ENCODE measurements at regions not wholly inside any gene's neighbourhood (a gene's known extent, or its start where the extent isn't known, plus 50 kb on each side); places are given as distances from the start of the nearest gene placed in this dataset.

GRCh38 chr18:29661924-29662323 is 1380.6 kb downstream of the DSC3 start:
- H3K27ac ChIP-seq: no peak overlapping the region
- TF ChIP-seq GATA3 (IDR thresholded peaks at IDR 0.05; ENCODE audit: borderline replicate concordance) (no peak), KDM1A (IDR thresholded peaks at IDR 0.05; ENCODE audit: low read depth) (no peak)
- CTCF ChIA-PET: no interaction called here
- no peak overlapping the region for H3K4me2 ChIP-seq
- DNase-seq (ENCODE audit: low read depth in 1 of 2, low spot score in 1 of 2): no peak
- no peaks in the 10 kb centered on the region for H3K9me3 ChIP-seq
- no peak overlapping the region for H3K4me3 ChIP-seq
- WGBS (ENCODE audit: missing lambda C conversion rate): 7% methylated on average over 3 of the region's 3 CpGs
- POLR2A ChIA-PET: no interaction called here
- H3K4me1 ChIP-seq: no peaks in the 10 kb centered on the region
- ATAC-seq: no peak
- FAIRE-seq: no peak

- no peak for TF ChIP-seq POLR2AphosphoS2 (conservative IDR thresholded peaks at IDR 0.05; ENCODE audit: low read length)
- CTCF ChIA-PET: no interaction called here
- H3K27ac ChIP-seq: no peak overlapping the region
- 16% methylated on average over 1 of the region's 1 CpG for WGBS (ENCODE audit: missing lambda C conversion rate)
- no peaks in the 10 kb centered on the region for H3K9me3 ChIP-seq
- POLR2A ChIA-PET: no interaction called here
- no peak overlapping the region for H3K4me3 ChIP-seq
- H3K4me2 ChIP-seq: no peak overlapping the region
- DNase-seq (ENCODE audit: low read depth in 1 of 2, low spot score in 1 of 2) (no peak), FAIRE-seq (no peak), ATAC-seq (no peak)
- H3K4me1 ChIP-seq: no peaks in the 10 kb centered on the region
Observed at GRCh38 chr18:29660777-29661176, 1381.8 kb downstream of the DSC3 start.

- WGBS (ENCODE audit: missing lambda C conversion rate): 24% methylated on average over 2 of the region's 2 CpGs
- ATAC-seq: no peak
- Histone ChIP-seq H3K27ac (no peak overlapping the region), H3K9me3 (no peaks in the 10 kb centered on the region), H3K4me1 (no peaks in the 10 kb centered on the region), H3K4me2 (no peak overlapping the region), H3K4me3 (no peak overlapping the region)
- ChIA-PET POLR2A (no interaction called here), CTCF (no interaction called here)
- TF ChIP-seq EHMT2 (IDR thresholded peaks at IDR 0.05; ENCODE audit: low read depth) (no peak), NPAS2 (CRISPR knock-in tag; IDR thresholded peaks at IDR 0.05; ENCODE audit: borderline replicate concordance) (no peak), ZFP36 (IDR thresholded peaks at IDR 0.05; ENCODE audit: borderline replicate concordance, partially characterized antibody) (no peak), POLR2A (IDR thresholded peaks at IDR 0.05; ENCODE audit: low read length) (no peak), EP300 (IDR thresholded peaks at IDR 0.05) (no peak), TFCP2L1 (CRISPR knock-in tag; IDR thresholded peaks at IDR 0.05) (no peak), REST (IDR thresholded peaks at IDR 0.05) (no peak), GATA3 (IDR thresholded peaks at IDR 0.05; ENCODE audit: borderline replicate concordance) (no peak), RARB (CRISPR knock-in tag; IDR thresholded peaks at IDR 0.05) (no peak)
- FAIRE-seq: no peak
- DNase-seq (ENCODE audit: low read depth in 1 of 2, low spot score in 1 of 2): no peak
Observed at GRCh38 chr18:29653671-29654215, 1388.8 kb downstream of the DSC3 start.

GRCh38 chr18:29652797-29653196 is 1389.7 kb downstream of the DSC3 start:
- no peak for ATAC-seq
- CTCF ChIA-PET: no interaction called here

More at GRCh38 chr18:29652797-29653196, 1389.7 kb downstream of the DSC3 start:
- DNase-seq (ENCODE audit: low read depth in 1 of 2, low spot score in 1 of 2) (no peak), FAIRE-seq (no peak)
- Histone ChIP-seq H3K4me2 (no peak overlapping the region), H3K27ac (no peak overlapping the region), H3K4me3 (no peak overlapping the region), H3K4me1 (no peaks in the 10 kb centered on the region), H3K9me3 (no peaks in the 10 kb centered on the region)
- TF ChIP-seq HEYL (CRISPR knock-in tag; IDR thresholded peaks at IDR 0.05) (no peak), ZSCAN20 (CRISPR knock-in tag; IDR thresholded peaks at IDR 0.05) (no peak), RNF2 (IDR thresholded peaks at IDR 0.05; ENCODE audit: borderline replicate concordance, low read depth) (no peak), HOXB13 (CRISPR knock-in tag; IDR thresholded peaks at IDR 0.05; ENCODE audit: low read depth) (no peak), PBX3 (IDR thresholded peaks at IDR 0.05) (no peak), CHD4 (IDR thresholded peaks at IDR 0.05; ENCODE audit: borderline replicate concordance) (no peak), USF2 (IDR thresholded peaks at IDR 0.05) (no peak), KDM1A (IDR thresholded peaks at IDR 0.05; ENCODE audit: low read depth) (no peak)
- WGBS (ENCODE audit: missing lambda C conversion rate): no CpG with 5 or more reads among the region's 2 CpGs
- POLR2A ChIA-PET: no interaction called here
